HCT116 (cell line): ENCODE measurements at regions not wholly inside any gene's neighbourhood (a gene's known extent, or its start where the extent isn't known, plus 50 kb on each side); places are given as distances from the start of the nearest gene placed in this dataset.

Experiments used
- ATAC-seq: fragments of 200-7000 bp; cut with Tn5 transposase; 2 replicates; pipeline ENCODE4 v1.9.1; 2020; ENCODE audit warnings: mild to moderate bottlenecking, moderate library complexity
- BruUV-seq: library from RNA; stranded (reverse); fragments of 400-500 nt; replicated peaks from 2 replicates; lab custom pipeline; 2021; lab: Mats Ljungman, UMichigan
- CTCF ChIA-PET: fragments of 300-600 bp; sonication (Branson Sonifier 250); formaldehyde crosslinking; loops from one replicate; lab custom pipeline; 2021; ENCODE audit warnings: antibody characterized with exemption; lab: Charles Lee
- POLR2A ChIA-PET: fragments of 300-600, 350-600 bp; sonication (Branson Sonifier 250); formaldehyde crosslinking; loops from one replicate; lab custom pipeline; 2021; ENCODE audit warnings: antibody characterized with exemption; lab: Charles Lee
- RAD21 ChIA-PET, 2 experiments: fragments of 300-600 bp; sonication (Branson Sonifier 250); formaldehyde crosslinking; loops; one replicate each; lab custom pipeline; 2023; ENCODE audit warnings: low total read pairs in 2 of 2; ENCODE audit not compliant: uncharacterized antibody in 2 of 2, unreplicated experiment in 2 of 2, low non-redundant PET in 1 of 2; lab: Charles Lee
- DNase-seq: peaks from one replicate; pipeline ENCODE4 v3.0.0-alpha.2; 2010; ENCODE audit warnings: low read depth, low spot score
- H2AFZ ChIP-seq: fragments of 200-600 bp; shearing (Covaris generic), sonication (generic); 2 replicates; pipeline ENCODE4 v1.6.1; 2017; ENCODE audit warnings: low read depth, mixed run types, mixed read lengths, antibody characterized with exemption, low read length; ENCODE audit not compliant: poor library complexity, severe bottlenecking
- H3K27ac ChIP-seq: 2 replicates; pipeline ENCODE4 v1.5.1; 2012; ENCODE audit warnings: low read depth, low read length
- H3K27me3 ChIP-seq: fragments of 200-600 bp; sonication (generic); 2 replicates; pipeline ENCODE4 v1.6.1; 2016; ENCODE audit warnings: mixed run types, low read length, mixed read lengths; ENCODE audit not compliant: insufficient read depth
- H3K36me3 ChIP-seq, 2 experiments: fragments of 200-500 bp in 1 of 2; fragments of 200-600 bp in 1 of 2; sonication (Bioruptor generic) in 1 of 2; sonication (generic) in 1 of 2; 2 replicates each; pipeline versions ENCODE4 v1.5.1 to v1.6.1; 2014 to 2016; ENCODE audit warnings: low read length in 2 of 2, inconsistent platforms in 1 of 2, mixed read lengths in 1 of 2, mixed run types in 1 of 2; ENCODE audit not compliant: insufficient read depth in 2 of 2, control insufficient read depth in 1 of 2
- H3K4me1 ChIP-seq, 2 experiments: fragments of 200-600 bp in 1 of 2; sonication (generic) in 1 of 2; 2 replicates each; pipeline versions ENCODE4 v1.5.1 to v1.6.1; 2012 to 2017; ENCODE audit warnings: low read length in 2 of 2, inconsistent platforms in 1 of 2, mild to moderate bottlenecking in 1 of 2, mixed read lengths in 1 of 2, mixed run types in 1 of 2, moderate library complexity in 1 of 2; ENCODE audit not compliant: insufficient read depth in 2 of 2, control insufficient read depth in 1 of 2
- H3K4me2 ChIP-seq: fragments of 200-600 bp; sonication (generic); 2 replicates; pipeline ENCODE4 v1.6.1; 2017; ENCODE audit warnings: mixed run types, low read length, mixed read lengths
- H3K4me3 ChIP-seq, 2 experiments: fragments of 200-600 bp in 1 of 2; sonication (generic) in 1 of 2; replicated peaks in 1 of 2; 2 replicates each; pipeline ENCODE4 v1.5.1; 2011 to 2016; ENCODE audit warnings: low read length in 2 of 2, control low read depth in 1 of 2, low read depth in 1 of 2, mild to moderate bottlenecking in 1 of 2, mixed read lengths in 1 of 2, mixed run types in 1 of 2
- H3K79me2 ChIP-seq: fragments of 200-600 bp; sonication (generic); 2 replicates; pipeline ENCODE4 v1.6.1; 2017; ENCODE audit warnings: mild to moderate bottlenecking, mixed run types, low read length, moderate library complexity, mixed read lengths; ENCODE audit not compliant: insufficient read depth
- H3K9ac ChIP-seq: fragments of 200-600 bp; sonication (generic); 2 replicates; pipeline ENCODE4 v1.6.1; 2016; ENCODE audit warnings: low read length, mixed read lengths
- H3K9me2 ChIP-seq: fragments of 200-600 bp; sonication (generic), shearing (Covaris generic); 2 replicates; pipeline ENCODE4 v1.6.1; 2017; ENCODE audit warnings: mixed run types, mild to moderate bottlenecking, moderate library complexity; ENCODE audit not compliant: insufficient read depth
- H3K9me3 ChIP-seq, 2 experiments: fragments of 200-500 bp in 1 of 2; fragments of 200-600 bp in 1 of 2; sonication (Bioruptor generic) in 1 of 2; sonication (generic) in 1 of 2; 2 replicates each; pipeline ENCODE4 v1.6.1; 2014 to 2017; ENCODE audit warnings: low read length in 2 of 2, mixed read lengths in 2 of 2, inconsistent platforms in 1 of 2, low read depth in 1 of 2, mild to moderate bottlenecking in 1 of 2, mixed run types in 1 of 2, moderate library complexity in 1 of 2; ENCODE audit not compliant: control insufficient read depth in 1 of 2, insufficient read depth in 1 of 2
- H4K20me1 ChIP-seq: fragments of 200-600 bp; sonication (generic), shearing (Covaris generic); 2 replicates; pipeline ENCODE4 v1.6.1; 2017; ENCODE audit warnings: mixed run types, mild to moderate bottlenecking, moderate library complexity; ENCODE audit not compliant: insufficient read depth
- CBX3 ChIP-seq: IDR thresholded peaks from 2 replicates; pipeline ENCODE4 v1.6.1; 2012; ENCODE audit warnings: low read depth
- CEBPB ChIP-seq: IDR thresholded peaks from 2 replicates; pipeline ENCODE4 v1.6.1; 2012; ENCODE audit warnings: low read depth
- EGR1 ChIP-seq: IDR thresholded peaks from 2 replicates; pipeline ENCODE4 v1.6.1; 2012; ENCODE audit warnings: low read depth
- EZH2 ChIP-seq: fragments of 200-600 bp; sonication (generic); IDR thresholded peaks from 2 replicates; pipeline ENCODE4 v1.6.1; 2017; ENCODE audit warnings: antibody characterized with exemption, mixed run types
- EZH2phosphoT487 ChIP-seq: fragments of 200-600 bp; IDR thresholded peaks from 2 replicates; pipeline ENCODE4 v1.6.1; 2018; ENCODE audit warnings: antibody characterized with exemption, borderline replicate concordance
- JUND ChIP-seq: IDR thresholded peaks from 2 replicates; pipeline ENCODE4 v1.6.1; 2012
- POLR2A ChIP-seq: IDR thresholded peaks from 2 replicates; pipeline ENCODE4 v1.7.0; 2011; ENCODE audit warnings: borderline replicate concordance; ENCODE audit not compliant: insufficient read depth, insufficient read length; ENCODE audit errors: extremely low read depth
- POLR2AphosphoS5 ChIP-seq: IDR thresholded peaks from 2 replicates; pipeline ENCODE4 v1.6.1; 2011; ENCODE audit warnings: mild to moderate bottlenecking, low read depth, low read length, moderate library complexity
- RAD21 ChIP-seq: IDR thresholded peaks from 2 replicates; pipeline ENCODE4 v1.6.1; 2012; ENCODE audit warnings: low read depth, mild to moderate bottlenecking
- SIN3A ChIP-seq: IDR thresholded peaks from 2 replicates; pipeline ENCODE4 v1.6.1; 2012; ENCODE audit warnings: low read depth
- SP1 ChIP-seq: IDR thresholded peaks from 2 replicates; pipeline ENCODE4 v1.6.1; 2012; ENCODE audit warnings: low read depth
- SRF ChIP-seq: IDR thresholded peaks from 2 replicates; pipeline ENCODE4 v1.6.1; 2012; ENCODE audit warnings: low read depth
- ZFX ChIP-seq: fragments of 450-650 bp; IDR thresholded peaks from 2 replicates; pipeline ENCODE4 v1.6.1; 2017
- ZNF274 ChIP-seq: fragments of 200-500 bp; sonication (Bioruptor generic); IDR thresholded peaks from 2 replicates; pipeline ENCODE4 v1.6.1; 2014; ENCODE audit warnings: mild to moderate bottlenecking, low read depth, low read length, inconsistent platforms
- intact Hi-C: fragments of 100-400 bp; cut with micrococcal nuclease; formaldehyde crosslinking; loops from 2 replicates; pipeline ENCODE4 v1.10.0; 2022
- TF ChIP-seq, protein P1 (sequence below): IDR thresholded peaks from 2 replicates; pipeline ENCODE4 v1.6.1; 2011; ENCODE audit warnings: mild to moderate bottlenecking, low read length, moderate library complexity; ENCODE audit not compliant: insufficient replicate concordance; ENCODE audit errors: extremely low read depth
- TF ChIP-seq, protein P2 (sequence below): IDR thresholded peaks from 2 replicates; pipeline ENCODE4 v1.6.1; 2012
- TF ChIP-seq, protein P3 (sequence below), 3 experiments: fragments of 200-600 bp in 1 of 3; sonication (generic) in 1 of 3; IDR thresholded peaks in 2 of 3; conservative IDR thresholded peaks in 1 of 3; 2 replicates each; pipeline ENCODE4 v1.5.1; 2012 to 2017; ENCODE audit warnings: low read depth in 2 of 3, low read length in 2 of 3, antibody characterized with exemption in 1 of 3, borderline replicate concordance in 1 of 3, control low read depth in 1 of 3, mild to moderate bottlenecking in 1 of 3, mixed read lengths in 1 of 3, mixed run types in 1 of 3, moderate library complexity in 1 of 3; ENCODE audit not compliant: insufficient read depth in 1 of 3

DNA sequence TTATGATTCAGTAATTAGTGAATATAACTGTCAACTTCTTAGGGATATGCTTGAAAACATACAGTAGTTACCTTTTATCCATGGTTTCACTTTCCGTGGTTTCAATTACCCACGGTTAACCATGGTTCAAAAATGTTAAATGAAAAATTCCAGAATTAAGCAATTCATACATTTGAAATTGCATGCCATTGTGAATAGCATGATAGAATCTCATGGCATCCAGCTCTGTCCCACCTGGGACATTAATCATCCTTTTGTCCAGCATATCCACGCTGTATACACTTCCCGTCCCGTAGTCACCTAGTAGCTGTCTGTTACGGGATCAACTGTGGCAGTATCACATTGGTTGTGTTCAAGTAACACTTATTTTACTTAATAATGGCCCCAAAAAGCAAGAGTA, 781.7 kb upstream of the CITED2 start:
- intact Hi-C loops = no loop called here
- Histone ChIP-seq H3K4me2 (no peak overlapping the region), H3K4me1 (no peaks in the 10 kb centered on the region)
- ChIA-PET RAD21 (no interaction called here), POLR2A (no interaction called here)
- no peak for TF ChIP-seq JUND
- TF ChIP-seq, protein P1, sequence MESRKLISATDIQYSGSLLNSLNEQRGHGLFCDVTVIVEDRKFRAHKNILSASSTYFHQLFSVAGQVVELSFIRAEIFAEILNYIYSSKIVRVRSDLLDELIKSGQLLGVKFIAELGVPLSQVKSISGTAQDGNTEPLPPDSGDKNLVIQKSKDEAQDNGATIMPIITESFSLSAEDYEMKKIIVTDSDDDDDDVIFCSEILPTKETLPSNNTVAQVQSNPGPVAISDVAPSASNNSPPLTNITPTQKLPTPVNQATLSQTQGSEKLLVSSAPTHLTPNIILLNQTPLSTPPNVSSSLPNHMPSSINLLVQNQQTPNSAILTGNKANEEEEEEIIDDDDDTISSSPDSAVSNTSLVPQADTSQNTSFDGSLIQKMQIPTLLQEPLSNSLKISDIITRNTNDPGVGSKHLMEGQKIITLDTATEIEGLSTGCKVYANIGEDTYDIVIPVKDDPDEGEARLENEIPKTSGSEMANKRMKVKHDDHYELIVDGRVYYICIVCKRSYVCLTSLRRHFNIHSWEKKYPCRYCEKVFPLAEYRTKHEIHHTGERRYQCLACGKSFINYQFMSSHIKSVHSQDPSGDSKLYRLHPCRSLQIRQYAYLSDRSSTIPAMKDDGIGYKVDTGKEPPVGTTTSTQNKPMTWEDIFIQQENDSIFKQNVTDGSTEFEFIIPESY = no peak
- no peak for TF ChIP-seq SIN3A
- TF ChIP-seq EZH2phosphoT487 = no peak
- no peak for TF ChIP-seq SRF
- no peak for TF ChIP-seq SP1
- no peak for TF ChIP-seq CBX3
- no peak for TF ChIP-seq CEBPB
- no peak for TF ChIP-seq RAD21
- no peak for TF ChIP-seq ZNF274
- no peak for TF ChIP-seq EGR1
- TF ChIP-seq POLR2AphosphoS5 = no peak
- TF ChIP-seq EZH2 = no peak
- TF ChIP-seq ZFX = no peak
- TF ChIP-seq, protein P2, sequence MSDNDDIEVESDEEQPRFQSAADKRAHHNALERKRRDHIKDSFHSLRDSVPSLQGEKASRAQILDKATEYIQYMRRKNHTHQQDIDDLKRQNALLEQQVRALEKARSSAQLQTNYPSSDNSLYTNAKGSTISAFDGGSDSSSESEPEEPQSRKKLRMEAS = no peak
- no peak for TF ChIP-seq POLR2A
- TF ChIP-seq, protein P3, sequence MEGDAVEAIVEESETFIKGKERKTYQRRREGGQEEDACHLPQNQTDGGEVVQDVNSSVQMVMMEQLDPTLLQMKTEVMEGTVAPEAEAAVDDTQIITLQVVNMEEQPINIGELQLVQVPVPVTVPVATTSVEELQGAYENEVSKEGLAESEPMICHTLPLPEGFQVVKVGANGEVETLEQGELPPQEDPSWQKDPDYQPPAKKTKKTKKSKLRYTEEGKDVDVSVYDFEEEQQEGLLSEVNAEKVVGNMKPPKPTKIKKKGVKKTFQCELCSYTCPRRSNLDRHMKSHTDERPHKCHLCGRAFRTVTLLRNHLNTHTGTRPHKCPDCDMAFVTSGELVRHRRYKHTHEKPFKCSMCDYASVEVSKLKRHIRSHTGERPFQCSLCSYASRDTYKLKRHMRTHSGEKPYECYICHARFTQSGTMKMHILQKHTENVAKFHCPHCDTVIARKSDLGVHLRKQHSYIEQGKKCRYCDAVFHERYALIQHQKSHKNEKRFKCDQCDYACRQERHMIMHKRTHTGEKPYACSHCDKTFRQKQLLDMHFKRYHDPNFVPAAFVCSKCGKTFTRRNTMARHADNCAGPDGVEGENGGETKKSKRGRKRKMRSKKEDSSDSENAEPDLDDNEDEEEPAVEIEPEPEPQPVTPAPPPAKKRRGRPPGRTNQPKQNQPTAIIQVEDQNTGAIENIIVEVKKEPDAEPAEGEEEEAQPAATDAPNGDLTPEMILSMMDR (IDR thresholded peaks at IDR 0.05 in 2 of 3, conservative IDR thresholded peaks at IDR 0.05 in 1 of 3; ENCODE audit: borderline replicate concordance in 1 of 3, insufficient read depth in 1 of 3, low read depth in 2 of 3, low read length in 2 of 3) = no peak
- TF ChIP-seq, all 23 proteins: peak for 0
- CTCF ChIA-PET = no interaction called here
- BruUV-seq = no TSS peak
- Histone ChIP-seq H3K9me2 (no peaks in the 10 kb centered on the region), H2AFZ (no peak overlapping the region), H3K36me3 (no peaks in the 10 kb centered on the region), H3K27me3 (no peaks in the 10 kb centered on the region), H3K9me3 (no peaks in the 10 kb centered on the region), H3K4me3 (no peak overlapping the region), H3K27ac (no peak overlapping the region), H4K20me1 (no peaks in the 10 kb centered on the region), H3K9ac (no peak overlapping the region), H3K79me2 (no peaks in the 10 kb centered on the region)
- no peak for DNase-seq
- ATAC-seq = no peak
